ENCODE measurements at regions not wholly inside any gene's neighbourhood (a gene's known extent, or its start where the extent isn't known, plus 50 kb on each side); places are given as distances from the start of the nearest gene placed in this dataset.

DNA sequence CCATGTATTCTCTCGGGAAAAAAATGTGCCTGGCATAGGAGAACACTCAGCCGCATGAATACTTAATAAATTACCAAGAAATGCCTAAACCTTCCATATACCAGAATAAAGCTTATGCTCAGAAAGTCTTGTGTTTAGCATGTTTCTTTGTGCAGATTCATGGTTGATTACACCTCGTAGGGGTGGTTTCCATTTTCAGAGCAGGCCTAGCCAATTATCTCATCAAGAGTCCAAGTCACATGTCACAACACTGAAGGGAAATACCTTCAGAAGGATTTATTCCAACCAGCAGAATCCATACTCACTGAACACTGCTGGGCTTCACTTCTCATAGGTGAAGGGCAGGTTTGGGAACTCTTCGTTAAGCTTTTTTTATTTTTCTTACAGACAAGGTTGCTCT lies 539.7 kb downstream of the PLXDC2 start:
- H3K27me3 Mint-ChIP-seq (ENCODE audit: low read depth), result no peaks in the 10 kb centered on the region
- no peak overlapping the region for H3K4me3 Mint-ChIP-seq
- no peak for TF ChIP-seq NFYB (CRISPR knock-in tag; conservative IDR thresholded peaks at IDR 0.05; ENCODE audit: low read depth)
- TF ChIP-seq, protein P1, sequence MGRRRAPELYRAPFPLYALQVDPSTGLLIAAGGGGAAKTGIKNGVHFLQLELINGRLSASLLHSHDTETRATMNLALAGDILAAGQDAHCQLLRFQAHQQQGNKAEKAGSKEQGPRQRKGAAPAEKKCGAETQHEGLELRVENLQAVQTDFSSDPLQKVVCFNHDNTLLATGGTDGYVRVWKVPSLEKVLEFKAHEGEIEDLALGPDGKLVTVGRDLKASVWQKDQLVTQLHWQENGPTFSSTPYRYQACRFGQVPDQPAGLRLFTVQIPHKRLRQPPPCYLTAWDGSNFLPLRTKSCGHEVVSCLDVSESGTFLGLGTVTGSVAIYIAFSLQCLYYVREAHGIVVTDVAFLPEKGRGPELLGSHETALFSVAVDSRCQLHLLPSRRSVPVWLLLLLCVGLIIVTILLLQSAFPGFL (CRISPR knock-in tag; IDR thresholded peaks at IDR 0.05; ENCODE audit: borderline replicate concordance), result no peak
- TF ChIP-seq MXD4 (CRISPR knock-in tag; IDR thresholded peaks at IDR 0.05; ENCODE audit: borderline replicate concordance), result no peak
- TF ChIP-seq, protein P2, sequence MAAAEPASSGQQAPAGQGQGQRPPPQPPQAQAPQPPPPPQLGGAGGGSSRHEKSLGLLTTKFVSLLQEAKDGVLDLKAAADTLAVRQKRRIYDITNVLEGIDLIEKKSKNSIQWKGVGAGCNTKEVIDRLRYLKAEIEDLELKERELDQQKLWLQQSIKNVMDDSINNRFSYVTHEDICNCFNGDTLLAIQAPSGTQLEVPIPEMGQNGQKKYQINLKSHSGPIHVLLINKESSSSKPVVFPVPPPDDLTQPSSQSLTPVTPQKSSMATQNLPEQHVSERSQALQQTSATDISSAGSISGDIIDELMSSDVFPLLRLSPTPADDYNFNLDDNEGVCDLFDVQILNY (CRISPR knock-in tag; IDR thresholded peaks at IDR 0.05), result no peak
- TF ChIP-seq, protein P3, sequence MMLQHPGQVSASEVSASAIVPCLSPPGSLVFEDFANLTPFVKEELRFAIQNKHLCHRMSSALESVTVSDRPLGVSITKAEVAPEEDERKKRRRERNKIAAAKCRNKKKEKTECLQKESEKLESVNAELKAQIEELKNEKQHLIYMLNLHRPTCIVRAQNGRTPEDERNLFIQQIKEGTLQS (CRISPR knock-in tag; conservative IDR thresholded peaks at IDR 0.05), result no peak
- TF ChIP-seq TCF7 (CRISPR knock-in tag; IDR thresholded peaks at IDR 0.05; ENCODE audit: low read depth), result no peak
- TF ChIP-seq, protein P4, sequence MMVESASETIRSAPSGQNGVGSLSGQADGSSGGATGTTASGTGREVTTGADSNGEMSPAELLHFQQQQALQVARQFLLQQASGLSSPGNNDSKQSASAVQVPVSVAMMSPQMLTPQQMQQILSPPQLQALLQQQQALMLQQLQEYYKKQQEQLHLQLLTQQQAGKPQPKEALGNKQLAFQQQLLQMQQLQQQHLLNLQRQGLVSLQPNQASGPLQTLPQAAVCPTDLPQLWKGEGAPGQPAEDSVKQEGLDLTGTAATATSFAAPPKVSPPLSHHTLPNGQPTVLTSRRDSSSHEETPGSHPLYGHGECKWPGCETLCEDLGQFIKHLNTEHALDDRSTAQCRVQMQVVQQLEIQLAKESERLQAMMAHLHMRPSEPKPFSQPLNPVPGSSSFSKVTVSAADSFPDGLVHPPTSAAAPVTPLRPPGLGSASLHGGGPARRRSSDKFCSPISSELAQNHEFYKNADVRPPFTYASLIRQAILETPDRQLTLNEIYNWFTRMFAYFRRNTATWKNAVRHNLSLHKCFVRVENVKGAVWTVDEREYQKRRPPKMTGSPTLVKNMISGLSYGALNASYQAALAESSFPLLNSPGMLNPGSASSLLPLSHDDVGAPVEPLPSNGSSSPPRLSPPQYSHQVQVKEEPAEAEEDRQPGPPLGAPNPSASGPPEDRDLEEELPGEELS (CRISPR knock-in tag; IDR thresholded peaks at IDR 0.05), result no peak
- TF ChIP-seq, protein P5, sequence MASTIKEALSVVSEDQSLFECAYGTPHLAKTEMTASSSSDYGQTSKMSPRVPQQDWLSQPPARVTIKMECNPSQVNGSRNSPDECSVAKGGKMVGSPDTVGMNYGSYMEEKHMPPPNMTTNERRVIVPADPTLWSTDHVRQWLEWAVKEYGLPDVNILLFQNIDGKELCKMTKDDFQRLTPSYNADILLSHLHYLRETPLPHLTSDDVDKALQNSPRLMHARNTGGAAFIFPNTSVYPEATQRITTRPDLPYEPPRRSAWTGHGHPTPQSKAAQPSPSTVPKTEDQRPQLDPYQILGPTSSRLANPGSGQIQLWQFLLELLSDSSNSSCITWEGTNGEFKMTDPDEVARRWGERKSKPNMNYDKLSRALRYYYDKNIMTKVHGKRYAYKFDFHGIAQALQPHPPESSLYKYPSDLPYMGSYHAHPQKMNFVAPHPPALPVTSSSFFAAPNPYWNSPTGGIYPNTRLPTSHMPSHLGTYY (CRISPR knock-in tag; IDR thresholded peaks at IDR 0.05), result no peak
- TF ChIP-seq, protein P6, sequence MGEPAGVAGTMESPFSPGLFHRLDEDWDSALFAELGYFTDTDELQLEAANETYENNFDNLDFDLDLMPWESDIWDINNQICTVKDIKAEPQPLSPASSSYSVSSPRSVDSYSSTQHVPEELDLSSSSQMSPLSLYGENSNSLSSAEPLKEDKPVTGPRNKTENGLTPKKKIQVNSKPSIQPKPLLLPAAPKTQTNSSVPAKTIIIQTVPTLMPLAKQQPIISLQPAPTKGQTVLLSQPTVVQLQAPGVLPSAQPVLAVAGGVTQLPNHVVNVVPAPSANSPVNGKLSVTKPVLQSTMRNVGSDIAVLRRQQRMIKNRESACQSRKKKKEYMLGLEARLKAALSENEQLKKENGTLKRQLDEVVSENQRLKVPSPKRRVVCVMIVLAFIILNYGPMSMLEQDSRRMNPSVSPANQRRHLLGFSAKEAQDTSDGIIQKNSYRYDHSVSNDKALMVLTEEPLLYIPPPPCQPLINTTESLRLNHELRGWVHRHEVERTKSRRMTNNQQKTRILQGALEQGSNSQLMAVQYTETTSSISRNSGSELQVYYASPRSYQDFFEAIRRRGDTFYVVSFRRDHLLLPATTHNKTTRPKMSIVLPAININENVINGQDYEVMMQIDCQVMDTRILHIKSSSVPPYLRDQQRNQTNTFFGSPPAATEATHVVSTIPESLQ (CRISPR knock-in tag; IDR thresholded peaks at IDR 0.05), result no peak
- peaks cover 50% of the 10 kb centered on the region for H3K9me3 Mint-ChIP-seq
- peaks cover 21% of the 10 kb centered on the region for H3K36me3 Mint-ChIP-seq
- no peaks in the 10 kb centered on the region for H3K4me1 Mint-ChIP-seq
- POLR2A ChIA-PET, result interaction anchor here (0.6 kb wide), 1 partner anchor 121 kb away, joined by 4 read pairs; no protein-coding TSS in a partner anchor
- no peak overlapping the region for H3K27ac Mint-ChIP-seq
- CTCF ChIA-PET, result no interaction called here
- no peak for ATAC-seq
- no peak for DNase-seq (ENCODE audit: low spot score)

DNA sequence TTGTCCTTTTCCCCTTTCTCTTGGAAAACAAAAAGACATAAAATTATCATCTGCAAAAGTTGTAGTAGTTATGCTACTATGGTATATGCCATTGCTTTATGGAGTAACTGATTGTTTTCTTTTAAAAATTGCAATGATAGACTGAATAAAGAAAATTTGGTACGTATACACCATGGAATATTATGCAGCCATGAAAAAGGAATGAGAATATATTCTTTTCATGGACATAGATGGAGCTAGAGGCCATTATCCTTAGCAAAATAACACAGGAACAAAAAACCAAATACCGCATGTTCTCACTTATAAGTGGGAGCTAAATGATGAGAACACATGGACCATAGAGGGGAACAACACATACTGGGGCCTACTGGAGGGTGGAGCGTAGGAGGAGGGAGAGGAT lies 538.8 kb downstream of the PLXDC2 start:
- Mint-ChIP-seq H3K27me3 (ENCODE audit: low read depth) (no peaks in the 10 kb centered on the region), H3K36me3 (peaks cover 15% of the 10 kb centered on the region), H3K4me3 (no peak overlapping the region), H3K27ac (no peak overlapping the region), H3K4me1 (no peaks in the 10 kb centered on the region), H3K9me3 (peaks cover 42% of the 10 kb centered on the region)
- ChIA-PET POLR2A (no interaction called here), CTCF (no interaction called here)
- no peak for DNase-seq (ENCODE audit: low spot score)
- TF ChIP-seq GTF2I (CRISPR knock-in tag; conservative IDR thresholded peaks at IDR 0.05) (peak; percentile 39; the same call in 1 of the 2 replicates), SOX15 (CRISPR knock-in tag; IDR thresholded peaks at IDR 0.05) (no peak)
- ATAC-seq, result no peak

DNA sequence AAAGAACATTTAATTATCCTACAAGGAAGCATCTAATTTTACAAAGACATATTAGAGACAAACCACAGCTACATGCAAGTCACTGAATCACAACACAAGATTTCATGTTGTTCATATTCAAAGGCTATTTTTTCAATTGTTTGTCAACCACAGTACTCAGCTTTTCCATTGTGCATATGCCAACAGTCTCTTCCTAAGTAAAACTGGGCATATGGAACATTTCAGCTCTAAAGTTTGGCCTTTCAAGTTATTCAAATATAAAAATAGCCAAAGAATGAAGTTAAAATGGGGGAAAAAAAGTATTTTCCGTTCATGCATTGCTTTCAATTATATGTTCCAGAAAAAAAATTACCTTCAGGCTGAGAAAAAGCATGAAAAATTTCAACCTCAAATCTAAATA lies 537.9 kb downstream of the PLXDC2 start:
- Mint-ChIP-seq H3K9me3 (peaks cover 36% of the 10 kb centered on the region), H3K27ac (no peak overlapping the region), H3K36me3 (peaks cover 15% of the 10 kb centered on the region), H3K4me3 (no peak overlapping the region), H3K27me3 (ENCODE audit: low read depth) (no peaks in the 10 kb centered on the region), H3K4me1 (no peaks in the 10 kb centered on the region)
- no peak for DNase-seq (ENCODE audit: low spot score)
- TF ChIP-seq NFYB (CRISPR knock-in tag; conservative IDR thresholded peaks at IDR 0.05; ENCODE audit: low read depth) (no peak), FOXJ3 (CRISPR knock-in tag; IDR thresholded peaks at IDR 0.05; ENCODE audit: borderline replicate concordance) (no peak), CBFB (CRISPR knock-in tag; IDR thresholded peaks at IDR 0.05; ENCODE audit: low read depth) (no peak), ELF4 (CRISPR knock-in tag; IDR thresholded peaks at IDR 0.05; ENCODE audit: low read depth) (no peak), JAZF1 (CRISPR knock-in tag; IDR thresholded peaks at IDR 0.05) (no peak)
- TF ChIP-seq, protein P7, sequence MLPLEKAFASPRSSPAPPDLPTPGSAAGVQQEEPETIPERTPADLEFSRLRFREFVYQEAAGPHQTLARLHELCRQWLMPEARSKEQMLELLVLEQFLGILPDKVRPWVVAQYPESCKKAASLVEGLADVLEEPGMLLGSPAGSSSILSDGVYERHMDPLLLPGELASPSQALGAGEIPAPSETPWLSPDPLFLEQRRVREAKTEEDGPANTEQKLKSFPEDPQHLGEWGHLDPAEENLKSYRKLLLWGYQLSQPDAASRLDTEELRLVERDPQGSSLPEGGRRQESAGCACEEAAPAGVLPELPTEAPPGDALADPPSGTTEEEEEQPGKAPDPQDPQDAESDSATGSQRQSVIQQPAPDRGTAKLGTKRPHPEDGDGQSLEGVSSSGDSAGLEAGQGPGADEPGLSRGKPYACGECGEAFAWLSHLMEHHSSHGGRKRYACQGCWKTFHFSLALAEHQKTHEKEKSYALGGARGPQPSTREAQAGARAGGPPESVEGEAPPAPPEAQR (CRISPR knock-in tag; IDR thresholded peaks at IDR 0.05), result no peak
- TF ChIP-seq, protein P8, sequence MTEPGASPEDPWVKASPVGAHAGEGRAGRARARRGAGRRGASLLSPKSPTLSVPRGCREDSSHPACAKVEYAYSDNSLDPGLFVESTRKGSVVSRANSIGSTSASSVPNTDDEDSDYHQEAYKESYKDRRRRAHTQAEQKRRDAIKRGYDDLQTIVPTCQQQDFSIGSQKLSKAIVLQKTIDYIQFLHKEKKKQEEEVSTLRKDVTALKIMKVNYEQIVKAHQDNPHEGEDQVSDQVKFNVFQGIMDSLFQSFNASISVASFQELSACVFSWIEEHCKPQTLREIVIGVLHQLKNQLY (CRISPR knock-in tag; IDR thresholded peaks at IDR 0.05), result no peak
- TF ChIP-seq, protein P9, sequence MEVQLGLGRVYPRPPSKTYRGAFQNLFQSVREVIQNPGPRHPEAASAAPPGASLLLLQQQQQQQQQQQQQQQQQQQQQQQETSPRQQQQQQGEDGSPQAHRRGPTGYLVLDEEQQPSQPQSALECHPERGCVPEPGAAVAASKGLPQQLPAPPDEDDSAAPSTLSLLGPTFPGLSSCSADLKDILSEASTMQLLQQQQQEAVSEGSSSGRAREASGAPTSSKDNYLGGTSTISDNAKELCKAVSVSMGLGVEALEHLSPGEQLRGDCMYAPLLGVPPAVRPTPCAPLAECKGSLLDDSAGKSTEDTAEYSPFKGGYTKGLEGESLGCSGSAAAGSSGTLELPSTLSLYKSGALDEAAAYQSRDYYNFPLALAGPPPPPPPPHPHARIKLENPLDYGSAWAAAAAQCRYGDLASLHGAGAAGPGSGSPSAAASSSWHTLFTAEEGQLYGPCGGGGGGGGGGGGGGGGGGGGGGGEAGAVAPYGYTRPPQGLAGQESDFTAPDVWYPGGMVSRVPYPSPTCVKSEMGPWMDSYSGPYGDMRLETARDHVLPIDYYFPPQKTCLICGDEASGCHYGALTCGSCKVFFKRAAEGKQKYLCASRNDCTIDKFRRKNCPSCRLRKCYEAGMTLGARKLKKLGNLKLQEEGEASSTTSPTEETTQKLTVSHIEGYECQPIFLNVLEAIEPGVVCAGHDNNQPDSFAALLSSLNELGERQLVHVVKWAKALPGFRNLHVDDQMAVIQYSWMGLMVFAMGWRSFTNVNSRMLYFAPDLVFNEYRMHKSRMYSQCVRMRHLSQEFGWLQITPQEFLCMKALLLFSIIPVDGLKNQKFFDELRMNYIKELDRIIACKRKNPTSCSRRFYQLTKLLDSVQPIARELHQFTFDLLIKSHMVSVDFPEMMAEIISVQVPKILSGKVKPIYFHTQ (CRISPR knock-in tag; IDR thresholded peaks at IDR 0.05), result no peak
- no peak for ATAC-seq
- ChIA-PET CTCF (no interaction called here), POLR2A (no interaction called here)

Data from WTC11 (cell line).